Upper lobe of left lung (tissue), 6 donors: ENCODE measurements at regions not wholly inside any gene's neighbourhood (a gene's known extent, or its start where the extent isn't known, plus 50 kb on each side); places are given as distances from the start of the nearest gene placed in this dataset.
A peak's percentile ranks its signal among the peaks of the same experiment; 100 is the strongest.

Experiments
- ATAC-seq, 2 donors: fragments of 200-7000 bp; cut with Tn5 transposase; one replicate each; pipeline ENCODE4 v1.9.1; 2022; ENCODE audit warnings: mild to moderate bottlenecking in 2 of 2, moderate library complexity in 2 of 2; ENCODE audit not compliant: low FRiP score in 2 of 2
- DNase-seq, 2 donors: peaks; one replicate each; pipeline ENCODE4 v3.0.0-alpha.2; 2019 to 2020
- H3K27ac ChIP-seq, 4 donors: fragments of 200-600 bp; sonication (generic); one replicate each; pipeline ENCODE4 v1.5.1; 2016 to 2019
- H3K27me3 ChIP-seq, 4 donors: fragments of 200-600 bp; sonication (generic); one replicate each; pipeline ENCODE4 v1.5.1; 2017 to 2019
- H3K36me3 ChIP-seq, 4 donors: fragments of 200-600 bp; sonication (generic); one replicate each; pipeline ENCODE4 v1.5.1; 2016 to 2019
- H3K4me1 ChIP-seq, 4 donors: fragments of 200-600 bp; sonication (generic); one replicate each; pipeline ENCODE4 v1.5.1; 2018 to 2019
- H3K4me3 ChIP-seq, 4 donors: fragments of 200-600 bp; sonication (generic); one replicate each; pipeline ENCODE4 v1.5.1; 2017 to 2019; ENCODE audit warnings: mild to moderate bottlenecking in 2 of 4, moderate library complexity in 1 of 4
- H3K9me3 ChIP-seq, 4 donors: fragments of 200-600 bp; sonication (generic); one replicate each; pipeline ENCODE4 v1.5.1; 2018 to 2019
- EP300 ChIP-seq, 4 donors: sonication (generic); formaldehyde crosslinking; IDR thresholded peaks; one replicate each; pipeline ENCODE4 v1.5.1; 2017; ENCODE audit warnings: antibody characterized with exemption in 4 of 4, control low read depth in 2 of 4
- POLR2A ChIP-seq, 4 donors: fragments of 450-650 bp; IDR thresholded peaks; one replicate each; pipeline ENCODE4 v1.5.1; 2016 to 2017; ENCODE audit warnings: antibody characterized with exemption in 4 of 4, mild to moderate bottlenecking in 2 of 4
- POLR2AphosphoS5 ChIP-seq, 2 donors: sonication (generic); formaldehyde crosslinking; IDR thresholded peaks; one replicate each; pipeline ENCODE4 v1.5.1; 2017; ENCODE audit warnings: antibody characterized with exemption in 2 of 2
- WGBS, 2 donors: methylation state at CpG; one replicate each; pipeline ENCODE4 v1.1.5; 2017 to 2018; 5-methylcytosine and 5-hydroxymethylcytosine counted together
- TF ChIP-seq, protein P1 (sequence below), 6 experiments: fragments of 450-650 bp in 4 of 6; fragments of 200-600 bp in 2 of 6; sonication (generic) in 2 of 6; IDR thresholded peaks; one replicate each; pipeline ENCODE4 v1.5.1; 2016 to 2019; ENCODE audit warnings: antibody characterized with exemption in 6 of 6
- donor health status: DM: no; HTN: no; CAD: no; lungs with moderate emphysema.
- donor health status: DM: no; HTN: yes; CAD: no; lungs with severe emphysema.

GRCh38 chrX:40209951-40210617, 112.3 kb upstream of the BCOR start:
- no peaks in the 10 kb centered on the region for H3K27me3 ChIP-seq
- H3K27ac ChIP-seq, result peak overlapping the region in 1 of 4 donors; percentile 27
- WGBS, 2 donors, result 72 to 82% methylated on average over 3 to 4 of the region's 4 CpGs
- no peak for DNase-seq
- no peaks in the 10 kb centered on the region for H3K9me3 ChIP-seq
- TF ChIP-seq POLR2A (IDR thresholded peaks at IDR 0.05) (no peak), POLR2AphosphoS5 (IDR thresholded peaks at IDR 0.05) (no peak), EP300 (IDR thresholded peaks at IDR 0.05) (no peak)
- TF ChIP-seq, protein P1, sequence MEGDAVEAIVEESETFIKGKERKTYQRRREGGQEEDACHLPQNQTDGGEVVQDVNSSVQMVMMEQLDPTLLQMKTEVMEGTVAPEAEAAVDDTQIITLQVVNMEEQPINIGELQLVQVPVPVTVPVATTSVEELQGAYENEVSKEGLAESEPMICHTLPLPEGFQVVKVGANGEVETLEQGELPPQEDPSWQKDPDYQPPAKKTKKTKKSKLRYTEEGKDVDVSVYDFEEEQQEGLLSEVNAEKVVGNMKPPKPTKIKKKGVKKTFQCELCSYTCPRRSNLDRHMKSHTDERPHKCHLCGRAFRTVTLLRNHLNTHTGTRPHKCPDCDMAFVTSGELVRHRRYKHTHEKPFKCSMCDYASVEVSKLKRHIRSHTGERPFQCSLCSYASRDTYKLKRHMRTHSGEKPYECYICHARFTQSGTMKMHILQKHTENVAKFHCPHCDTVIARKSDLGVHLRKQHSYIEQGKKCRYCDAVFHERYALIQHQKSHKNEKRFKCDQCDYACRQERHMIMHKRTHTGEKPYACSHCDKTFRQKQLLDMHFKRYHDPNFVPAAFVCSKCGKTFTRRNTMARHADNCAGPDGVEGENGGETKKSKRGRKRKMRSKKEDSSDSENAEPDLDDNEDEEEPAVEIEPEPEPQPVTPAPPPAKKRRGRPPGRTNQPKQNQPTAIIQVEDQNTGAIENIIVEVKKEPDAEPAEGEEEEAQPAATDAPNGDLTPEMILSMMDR (IDR thresholded peaks at IDR 0.05), result no peak
- H3K4me3 ChIP-seq, result no peak overlapping the region
- no peaks in the 10 kb centered on the region for H3K4me1 ChIP-seq
- no peaks in the 10 kb centered on the region for H3K36me3 ChIP-seq
- ATAC-seq, result no peak

- Histone ChIP-seq H3K27ac (no peak overlapping the region), H3K9me3 (no peaks in the 10 kb centered on the region), H3K27me3 (no peaks in the 10 kb centered on the region), H3K4me3 (no peak overlapping the region), H3K36me3 (no peaks in the 10 kb centered on the region), H3K4me1 (no peaks in the 10 kb centered on the region)
- 79 to 85% methylated on average over 4 of the region's 4 CpGs for WGBS, 2 donors
- DNase-seq (no peak), ATAC-seq (no peak)
- TF ChIP-seq, protein P1 (IDR thresholded peaks at IDR 0.05), result no peak
- TF ChIP-seq EP300 (IDR thresholded peaks at IDR 0.05) (no peak), POLR2AphosphoS5 (IDR thresholded peaks at IDR 0.05) (no peak), POLR2A (IDR thresholded peaks at IDR 0.05) (no peak)
Observed at GRCh38 chrX:40207626-40208025, 109.9 kb upstream of the BCOR start.

- no peak for ATAC-seq
- TF ChIP-seq, protein P1 (IDR thresholded peaks at IDR 0.05), result no peak
- no peak for TF ChIP-seq POLR2AphosphoS5 (IDR thresholded peaks at IDR 0.05)
- TF ChIP-seq POLR2A (IDR thresholded peaks at IDR 0.05), result no peak
- no peak for TF ChIP-seq EP300 (IDR thresholded peaks at IDR 0.05)
- H3K36me3 ChIP-seq, result no peaks in the 10 kb centered on the region
- no peaks in the 10 kb centered on the region for H3K9me3 ChIP-seq
- no peak overlapping the region for H3K4me3 ChIP-seq
- DNase-seq, result peak in 1 of 2 donors; percentile 56
- H3K4me1 ChIP-seq, result no peaks in the 10 kb centered on the region
- H3K27me3 ChIP-seq, result no peaks in the 10 kb centered on the region
- WGBS, 2 donors, result 61% methylated on average over 25 of the region's 26 CpGs; no CpG with 5 or more reads in 1 of the 2 donors
- H3K27ac ChIP-seq, result no peak overlapping the region
Observed at GRCh38 chrX:40205471-40205870, 107.7 kb upstream of the BCOR start.

GRCh38 chrX:40202456-40202855, 104.7 kb upstream of the BCOR start:
- H3K9me3 ChIP-seq, result no peaks in the 10 kb centered on the region
- 47 to 63% methylated on average over 5 of the region's 5 CpGs for WGBS, 2 donors
- no peaks in the 10 kb centered on the region for H3K4me1 ChIP-seq
- H3K27ac ChIP-seq, result no peak overlapping the region
- DNase-seq (no peak), ATAC-seq (no peak)
- no peak overlapping the region for H3K4me3 ChIP-seq
- H3K27me3 ChIP-seq, result no peaks in the 10 kb centered on the region
- no peaks in the 10 kb centered on the region for H3K36me3 ChIP-seq
- TF ChIP-seq, protein P1 (IDR thresholded peaks at IDR 0.05), result no peak
- TF ChIP-seq POLR2A (IDR thresholded peaks at IDR 0.05) (no peak), POLR2AphosphoS5 (IDR thresholded peaks at IDR 0.05) (no peak), EP300 (IDR thresholded peaks at IDR 0.05) (no peak)

- DNase-seq, result no peak
- WGBS, 2 donors, result 78 to 100% methylated on average over 1 to 3 of the region's 3 CpGs
- Histone ChIP-seq H3K27ac (no peak overlapping the region), H3K4me3 (no peak overlapping the region), H3K27me3 (no peaks in the 10 kb centered on the region), H3K9me3 (no peaks in the 10 kb centered on the region), H3K4me1 (no peaks in the 10 kb centered on the region), H3K36me3 (no peaks in the 10 kb centered on the region)
- no peak for ATAC-seq
- no peak for TF ChIP-seq POLR2A (IDR thresholded peaks at IDR 0.05)
Observed at GRCh38 chrX:40201329-40201885, 103.6 kb upstream of the BCOR start.
